Hematopoietic multipotent progenitor cell treated with erythropoietin and hydrocortisone succinate and interleukin-3 and kit ligand, for 17 days (in vitro differentiated cells): ENCODE measurements at regions not wholly inside any gene's neighbourhood (a gene's known extent, or its start where the extent isn't known, plus 50 kb on each side); places are given as distances from the start of the nearest gene placed in this dataset.
"Not testable (repeated sequence)": the region's sequence is repeated elsewhere in the genome, so short reads cannot be mapped to it uniquely, and the experiment has no call there.

ENCODE experiments used
- DNase-seq: peaks from one replicate; pipeline ENCODE4 v3.0.0-alpha.2; 2015; ENCODE audit warnings: low spot score

GRCh38 chr1:193408782-193409293 lies 222.4 kb upstream of the B3GALT2 start:
- DNase-seq = no peak

DNA sequence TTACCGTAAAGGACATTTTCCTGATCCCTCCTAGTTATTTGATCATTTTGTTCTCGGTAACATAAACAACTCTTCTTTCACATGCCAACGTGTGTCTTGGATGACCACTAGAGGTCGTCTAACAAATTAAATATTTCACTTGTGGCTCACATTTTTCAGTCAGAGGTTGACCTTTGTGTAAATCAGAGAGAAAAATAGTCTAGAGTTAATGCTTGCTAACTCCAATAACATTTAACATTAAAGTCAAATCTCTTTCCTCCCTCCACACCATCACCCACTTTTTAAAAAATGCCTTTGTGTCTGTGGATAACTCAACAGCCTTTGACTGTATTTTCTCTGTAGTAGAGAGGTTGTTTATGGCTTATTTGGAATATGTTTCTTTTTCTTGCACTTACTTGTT lies 220.5 kb upstream of the B3GALT2 start:
- peak; percentile 8 for DNase-seq

DNA sequence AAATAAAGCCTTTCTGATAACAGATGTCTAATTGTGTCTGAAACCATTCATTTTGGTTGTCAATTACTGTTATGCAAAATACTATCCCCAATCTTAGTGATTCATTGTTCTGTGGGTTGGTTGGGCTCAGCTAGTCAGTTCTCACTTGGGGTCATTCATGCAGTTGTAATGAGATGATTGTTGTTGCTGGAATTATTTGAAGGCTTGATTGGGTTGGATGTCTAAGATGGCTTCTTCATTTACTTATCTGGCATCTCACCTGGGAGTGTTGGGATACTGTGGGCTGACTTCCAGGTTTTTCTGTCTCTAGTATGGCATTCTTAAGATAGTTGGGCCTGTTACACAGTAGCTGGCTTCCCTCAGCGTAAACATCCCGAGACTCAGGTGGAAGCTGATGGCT lies 217.8 kb upstream of the B3GALT2 start:
- DNase-seq = no peak

- DNase-seq = no peak
These were observed 216.6 kb upstream of the B3GALT2 start for GRCh38 chr1:193402977-193403376.

DNA sequence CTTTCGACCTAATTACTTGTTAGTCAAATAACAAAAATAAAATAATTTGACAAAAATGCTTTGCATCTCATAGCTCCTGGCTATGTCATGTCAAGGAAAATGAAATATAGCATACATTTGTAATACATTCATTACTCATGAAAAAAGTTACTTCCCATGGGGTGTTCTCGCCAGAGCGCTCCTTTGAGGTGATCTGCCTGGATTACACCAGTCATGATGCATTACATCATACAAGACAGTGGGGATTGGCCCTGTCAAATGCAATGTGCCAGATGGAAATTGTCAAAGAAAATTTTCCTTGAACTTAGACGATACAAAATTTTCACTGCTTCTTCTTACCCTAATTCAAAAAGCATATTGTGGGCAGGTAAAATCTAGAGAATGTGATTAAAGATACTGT lies 215.6 kb upstream of the B3GALT2 start:
- DNase-seq = no peak

GRCh38 chr1:193394336-193394735 lies 207.9 kb upstream of the B3GALT2 start:
- DNase-seq = no peak

DNA sequence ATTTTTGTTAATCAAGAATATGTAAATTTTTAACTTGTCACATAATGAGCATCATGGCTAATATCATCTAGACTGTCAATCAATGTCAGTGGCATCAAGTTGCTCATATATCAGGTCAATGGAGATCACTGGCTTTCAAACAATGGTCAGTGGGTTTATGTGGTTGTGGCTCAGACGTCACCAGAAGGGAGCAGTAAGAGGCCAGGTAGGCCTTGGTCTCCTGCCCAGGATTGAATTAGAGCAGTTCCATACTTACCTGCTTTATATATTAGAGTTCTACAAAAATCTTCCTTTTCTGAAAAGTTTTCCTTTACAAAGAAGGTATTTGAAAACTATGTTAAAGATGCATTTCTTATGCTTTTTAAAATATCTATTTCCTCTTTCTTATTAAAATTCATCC lies 206.3 kb upstream of the B3GALT2 start:
- no peak for DNase-seq

GRCh38 chr1:193388683-193389082 lies 202.3 kb upstream of the B3GALT2 start:
- no peak for DNase-seq

DNA sequence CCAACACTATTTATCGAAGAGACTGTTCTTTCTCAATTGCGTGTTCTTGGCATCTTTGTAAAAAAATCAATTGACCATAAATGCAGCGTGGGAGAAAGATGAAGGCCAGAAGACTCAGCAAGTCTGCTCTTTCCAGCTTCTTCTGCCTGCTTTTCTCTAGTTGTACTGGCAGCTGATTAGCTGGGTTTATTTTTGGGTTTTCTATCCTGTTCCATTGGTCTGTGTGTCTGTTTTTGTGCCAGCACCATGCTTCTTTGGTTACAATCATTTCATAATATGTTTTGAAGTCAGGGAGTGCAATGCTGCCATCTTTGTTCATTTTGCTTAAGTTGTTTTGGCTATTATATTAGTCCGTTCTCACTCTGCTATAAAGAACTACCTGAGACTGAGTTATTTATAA lies 201.8 kb upstream of the B3GALT2 start:
- DNase-seq = no peak

DNA sequence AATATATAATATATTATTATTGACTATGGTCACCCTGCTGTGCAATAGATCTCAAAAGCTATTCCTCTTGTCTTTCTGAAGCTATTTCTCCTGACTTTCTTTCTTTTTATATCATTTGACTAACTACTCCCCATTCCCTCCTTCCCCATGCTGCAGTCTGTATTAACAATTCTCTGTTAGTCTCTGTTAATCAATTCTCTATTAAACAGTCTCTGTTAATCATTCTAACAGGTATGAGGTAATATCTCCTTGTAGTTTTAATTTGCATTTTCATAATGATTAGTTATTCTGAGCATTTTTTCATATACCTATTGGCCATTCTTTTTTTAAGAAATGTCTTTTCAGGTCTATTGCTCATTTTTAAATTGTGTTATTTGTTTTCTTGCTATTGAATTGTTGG lies 201.0 kb upstream of the B3GALT2 start:
- no peak for DNase-seq

DNA sequence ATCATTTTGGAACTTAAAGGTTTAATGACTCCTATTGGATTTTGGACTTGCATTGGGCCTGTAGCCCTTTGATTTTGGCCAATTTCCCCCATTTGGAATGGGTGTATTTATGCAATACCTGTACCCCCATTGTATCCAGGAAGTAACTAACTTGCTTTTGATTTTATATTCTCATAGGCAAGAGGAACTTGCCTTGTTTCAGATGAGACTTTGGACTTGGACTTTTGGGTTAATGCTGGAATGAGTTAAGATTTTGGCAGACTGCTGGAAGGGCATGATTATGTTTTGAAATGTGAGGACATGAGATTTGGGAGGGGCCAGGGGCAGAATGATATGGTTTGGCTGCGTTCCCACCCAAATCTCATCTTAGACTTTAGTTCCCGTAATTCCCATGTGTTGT lies 192.0 kb upstream of the B3GALT2 start:
- DNase-seq = not testable (repeated sequence)

GRCh38 chr1:193377472-193377871 lies 191.1 kb upstream of the B3GALT2 start:
- no peak for DNase-seq

- DNase-seq = no peak
These were observed 186.1 kb upstream of the B3GALT2 start for GRCh38 chr1:193372553-193372952.

GRCh38 chr1:193368302-193368701 lies 181.9 kb upstream of the B3GALT2 start:
- no peak for DNase-seq

- DNase-seq = no peak
These were observed 181.4 kb upstream of the B3GALT2 start for GRCh38 chr1:193367863-193368262.

GRCh38 chr1:193366764-193367507 lies 180.5 kb upstream of the B3GALT2 start:
- no peak for DNase-seq

DNA sequence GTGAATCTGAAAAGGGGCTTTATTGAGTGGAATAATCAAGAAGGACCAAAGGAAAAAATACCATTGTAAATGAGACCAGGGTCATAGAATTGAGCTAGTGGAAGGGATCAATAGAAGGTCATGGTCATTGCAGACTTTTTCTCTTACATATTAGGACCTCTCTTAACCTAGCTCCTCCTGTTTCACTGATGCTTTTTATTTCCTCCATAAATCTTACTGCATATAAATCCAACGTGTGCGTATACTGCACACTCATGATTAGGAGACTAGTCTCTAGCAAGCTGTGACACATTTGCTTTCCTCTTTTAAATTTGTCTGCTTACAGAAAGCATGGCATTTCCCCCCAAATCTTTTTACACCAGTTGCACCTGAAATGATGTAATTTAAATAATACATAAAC lies 179.6 kb upstream of the B3GALT2 start:
- DNase-seq = no peak

GRCh38 chr1:193359631-193360030 lies 173.2 kb upstream of the B3GALT2 start:
- no peak for DNase-seq

- DNase-seq = no peak
These were observed 172.0 kb upstream of the B3GALT2 start for GRCh38 chr1:193358419-193358818.

- no peak for DNase-seq
These were observed 169.8 kb upstream of the B3GALT2 start for GRCh38 chr1:193356249-193356648.

DNA sequence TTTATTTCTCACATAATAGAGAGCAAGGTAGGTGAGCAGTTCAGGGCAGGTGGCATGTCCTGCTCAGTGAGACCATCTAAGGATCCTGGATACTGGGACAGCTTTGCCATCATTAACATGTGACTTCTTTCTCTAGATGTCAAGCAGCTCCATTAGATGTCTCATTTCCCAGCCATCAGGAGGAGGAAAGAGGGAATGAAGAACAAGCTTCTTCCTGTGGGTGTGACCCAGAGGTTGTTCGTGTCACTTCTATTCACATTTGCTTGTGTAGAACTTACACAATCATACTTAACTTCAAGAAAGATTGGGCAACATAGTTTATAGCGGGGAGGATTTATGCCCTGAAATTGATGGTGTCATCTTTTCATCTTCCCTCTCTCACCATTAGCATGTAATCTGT lies 169.2 kb upstream of the B3GALT2 start:
- DNase-seq = no peak

- no peak for DNase-seq
These were observed 168.8 kb upstream of the B3GALT2 start for GRCh38 chr1:193355178-193355577.

- no peak for DNase-seq
These were observed 162.5 kb upstream of the B3GALT2 start for GRCh38 chr1:193348769-193349535.
